ENCODE measurements at regions not wholly inside any gene's neighbourhood (a gene's known extent, or its start where the extent isn't known, plus 50 kb on each side); places are given as distances from the start of the nearest gene placed in this dataset.

DNA sequence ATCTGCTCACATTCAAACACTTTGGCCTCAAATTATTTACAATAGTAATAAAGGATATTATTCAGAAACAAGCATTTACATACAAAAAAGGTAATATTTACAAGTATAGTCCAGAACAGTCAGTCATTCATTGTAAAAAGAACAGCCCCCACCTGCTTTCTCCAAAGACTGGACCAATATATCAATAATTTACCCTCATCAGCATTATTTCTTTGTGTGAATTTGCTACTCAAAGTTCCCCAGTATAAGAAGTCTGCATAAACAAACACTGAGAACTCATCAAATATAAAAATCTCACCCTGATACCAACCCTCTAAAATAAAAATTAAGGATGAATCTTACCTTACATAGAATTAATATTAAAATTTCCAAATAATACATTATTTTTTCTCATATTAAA is 267.8 kb upstream of the POU5F2 start:
- H2BK120ac ChIP-seq (replicated peaks; ENCODE audit: low read depth, low read length): no peak overlapping the region
- no peak overlapping the region for H3K23ac ChIP-seq (ENCODE audit: insufficient read length)
- peaks cover 3 to 4% of the 10 kb centered on the region in 2 experiments; a peak in 1 of 4 replicates for H3K9me3 ChIP-seq (ENCODE audit: insufficient read depth in 2 of 2, low read depth in 1 of 2, low read length in 1 of 2)
- no peaks in the 10 kb centered on the region for H3K27me3 ChIP-seq (replicated peaks in 1 of 4; ENCODE audit: control insufficient read depth in 3 of 4, extremely low read depth in 1 of 4, insufficient read depth in 3 of 4, low read length in 3 of 4)
- no peak overlapping the region for H3K27ac ChIP-seq (ENCODE audit: low read depth, low read length)
- ChIA-PET CTCF (ENCODE audit: partially characterized antibody) (no interaction called here), POLR2A (ENCODE audit: partially characterized antibody) (no interaction called here)
- no peak overlapping the region for H4K91ac ChIP-seq (replicated peaks; ENCODE audit: insufficient read length, low read length)
- H2BK5ac ChIP-seq (ENCODE audit: low read depth, low read length): no peak overlapping the region
- H2BK20ac ChIP-seq (ENCODE audit: low read length): no peak overlapping the region
- H2BK15ac ChIP-seq (ENCODE audit: low read length): no peak overlapping the region
- H3K23me2 ChIP-seq (ENCODE audit: low read depth, low read length): no peaks in the 10 kb centered on the region
- H3K79me1 ChIP-seq (ENCODE audit: low read depth, low read length): no peaks in the 10 kb centered on the region
- H3K9ac ChIP-seq (replicated peaks in 1 of 4; ENCODE audit: extremely low read depth in 1 of 4, low read depth in 3 of 4, low read length in 3 of 4): no peak overlapping the region
- H3K36me3 ChIP-seq (ENCODE audit: control insufficient read depth in 2 of 4, insufficient read depth in 4 of 4, low read length in 3 of 4): no peaks in the 10 kb centered on the region
- no peak overlapping the region for H2AFZ ChIP-seq (ENCODE audit: low read length)
- no peak overlapping the region for H2BK12ac ChIP-seq (ENCODE audit: low read depth, low read length)
- H4K5ac ChIP-seq (ENCODE audit: insufficient read length, low read depth, low read length): no peak overlapping the region
- no peak overlapping the region for H4K8ac ChIP-seq (ENCODE audit: extremely low read depth, insufficient read depth, low read length)
- DNase-seq (ENCODE audit: low read depth in 1 of 2, low spot score in 2 of 2) (no peak), FAIRE-seq (no peak)
- H3K18ac ChIP-seq (ENCODE audit: extremely low read depth, low read length): no peak overlapping the region
- no peak overlapping the region for H2AK5ac ChIP-seq (ENCODE audit: low read depth, low read length)
- H3K14ac ChIP-seq (ENCODE audit: insufficient read length): no peak overlapping the region
- H3K4ac ChIP-seq (replicated peaks; ENCODE audit: insufficient read length, low read depth, low read length): no peak overlapping the region
- H3K4me1 ChIP-seq (replicated peaks in 1 of 4; ENCODE audit: control insufficient read depth in 3 of 4, insufficient read depth in 4 of 4, low read length in 3 of 4): 0 out of 7 replicates have a peak, but pooled peaks cover 0 to 2% (median 0%) of the 10 kb centered on the region in 4 experiments
- H3K79me2 ChIP-seq (ENCODE audit: control insufficient read depth in 1 of 2, insufficient read depth in 2 of 2, low read length in 2 of 2): no peaks in the 10 kb centered on the region
- H3K4me3 ChIP-seq (ENCODE audit: extremely low read depth in 1 of 4, insufficient read depth in 2 of 4, low read depth in 3 of 4, low read length in 4 of 4): no peak overlapping the region
- no peaks in the 10 kb centered on the region for H4K20me1 ChIP-seq (replicated peaks in 1 of 2; ENCODE audit: control insufficient read depth in 1 of 2, insufficient read depth in 2 of 2, low read length in 2 of 2)
- H3K56ac ChIP-seq (replicated peaks; ENCODE audit: insufficient read length, low read depth, low read length): no peak overlapping the region
- H3K4me2 ChIP-seq (ENCODE audit: insufficient read depth in 1 of 2, low read depth in 2 of 2, low read length in 2 of 2): no peak overlapping the region
- TF ChIP-seq TAF1 (IDR thresholded peaks at IDR 0.05; ENCODE audit: low read depth, low read length) (no peak), BCL11A (IDR thresholded peaks at IDR 0.05; ENCODE audit: low read depth in 2 of 2, low read length in 2 of 2) (no peak), SP2 (IDR thresholded peaks at IDR 0.05; ENCODE audit: low read length) (no peak), USF2 (IDR thresholded peaks at IDR 0.05; ENCODE audit: low read length) (no peak)

Data from H1 (cell line).